ENCODE measurements at regions not wholly inside any gene's neighbourhood (a gene's known extent, or its start where the extent isn't known, plus 50 kb on each side); places are given as distances from the start of the nearest gene placed in this dataset.

DNA sequence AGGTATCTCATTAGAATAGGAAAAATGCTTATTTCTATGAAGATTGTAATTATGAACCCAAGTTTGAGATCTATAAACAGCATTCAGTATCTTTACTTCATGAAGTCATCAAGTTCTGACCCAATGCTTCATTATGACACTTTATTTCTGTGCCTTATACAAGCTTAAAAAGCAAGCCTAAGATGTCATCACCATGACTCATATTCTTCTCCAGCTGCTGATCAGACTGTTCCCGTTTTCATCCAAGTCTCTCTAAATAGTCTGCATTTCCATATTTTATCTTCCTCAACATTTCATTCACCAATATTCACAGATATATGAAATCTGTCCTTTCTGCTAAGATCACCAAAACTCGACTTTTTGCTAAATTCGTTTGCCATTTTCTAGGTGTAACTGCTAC is 1247.2 kb upstream of the PRR20A start:
- 81% methylated on average over 3 of the region's 3 CpGs for WGBS (ENCODE audit: insufficient coverage)
- Histone ChIP-seq H3K27ac (ENCODE audit: low read length) (no peak overlapping the region), H3K27me3 (ENCODE audit: control insufficient read depth, insufficient read depth, low read length) (no peaks in the 10 kb centered on the region), H3K4me1 (ENCODE audit: control insufficient read depth, insufficient read depth, low read length) (no peaks in the 10 kb centered on the region), H3K4me3 (ENCODE audit: low read length) (no peak overlapping the region), H3K36me3 (ENCODE audit: control insufficient read depth, insufficient read depth, low read length) (no peaks in the 10 kb centered on the region), H3K9me3 (ENCODE audit: control insufficient read depth, insufficient read depth, low read length) (peaks cover 4% of the 10 kb centered on the region)
- no peaks in the 10 kb centered on the region for H3K4me1 Mint-ChIP-seq
- H3K4me3 Mint-ChIP-seq = no peak overlapping the region
- peaks cover 7% of the 10 kb centered on the region for H3K36me3 Mint-ChIP-seq
- intact Hi-C loops (cut with micrococcal nuclease) = no loop called here
- DNase-seq (no peak), ATAC-seq (no peak)
- TF ChIP-seq, protein P1, sequence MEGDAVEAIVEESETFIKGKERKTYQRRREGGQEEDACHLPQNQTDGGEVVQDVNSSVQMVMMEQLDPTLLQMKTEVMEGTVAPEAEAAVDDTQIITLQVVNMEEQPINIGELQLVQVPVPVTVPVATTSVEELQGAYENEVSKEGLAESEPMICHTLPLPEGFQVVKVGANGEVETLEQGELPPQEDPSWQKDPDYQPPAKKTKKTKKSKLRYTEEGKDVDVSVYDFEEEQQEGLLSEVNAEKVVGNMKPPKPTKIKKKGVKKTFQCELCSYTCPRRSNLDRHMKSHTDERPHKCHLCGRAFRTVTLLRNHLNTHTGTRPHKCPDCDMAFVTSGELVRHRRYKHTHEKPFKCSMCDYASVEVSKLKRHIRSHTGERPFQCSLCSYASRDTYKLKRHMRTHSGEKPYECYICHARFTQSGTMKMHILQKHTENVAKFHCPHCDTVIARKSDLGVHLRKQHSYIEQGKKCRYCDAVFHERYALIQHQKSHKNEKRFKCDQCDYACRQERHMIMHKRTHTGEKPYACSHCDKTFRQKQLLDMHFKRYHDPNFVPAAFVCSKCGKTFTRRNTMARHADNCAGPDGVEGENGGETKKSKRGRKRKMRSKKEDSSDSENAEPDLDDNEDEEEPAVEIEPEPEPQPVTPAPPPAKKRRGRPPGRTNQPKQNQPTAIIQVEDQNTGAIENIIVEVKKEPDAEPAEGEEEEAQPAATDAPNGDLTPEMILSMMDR (IDR thresholded peaks at IDR 0.05) = no peak
- H3K27me3 Mint-ChIP-seq (ENCODE audit: low read depth in 2 of 2) = no peaks in the 10 kb centered on the region
- no peak overlapping the region for H3K27ac Mint-ChIP-seq
- peaks cover 11 to 15% of the 10 kb centered on the region in 2 donors for H3K9me3 Mint-ChIP-seq

DNA sequence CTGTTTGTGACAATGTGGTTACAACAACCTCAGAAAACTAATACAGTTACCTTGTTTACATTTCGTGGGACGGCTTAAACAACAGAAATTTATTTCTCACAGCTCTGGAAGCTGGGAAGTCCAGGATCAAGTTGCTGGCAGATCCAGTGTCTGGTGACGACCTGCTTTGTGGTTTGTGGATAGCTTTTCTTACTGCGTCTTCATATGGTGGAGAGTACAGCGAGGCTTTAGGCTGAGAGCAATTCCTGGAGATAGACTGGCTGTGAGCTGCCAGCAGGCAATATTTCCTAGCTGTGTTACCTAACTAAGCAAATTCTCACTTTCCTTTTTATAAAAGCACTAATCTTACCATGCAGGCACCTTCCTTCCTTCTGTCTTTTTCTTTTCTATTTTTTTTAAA is 1203.5 kb upstream of the PRR20A start:
- Histone ChIP-seq H3K9me3 (ENCODE audit: control insufficient read depth, insufficient read depth, low read length) (peaks cover 10% of the 10 kb centered on the region), H3K4me3 (ENCODE audit: low read length) (no peak overlapping the region), H3K27ac (ENCODE audit: low read length) (no peak overlapping the region), H3K27me3 (ENCODE audit: control insufficient read depth, insufficient read depth, low read length) (no peaks in the 10 kb centered on the region), H3K36me3 (ENCODE audit: control insufficient read depth, insufficient read depth, low read length) (no peaks in the 10 kb centered on the region), H3K4me1 (ENCODE audit: control insufficient read depth, insufficient read depth, low read length) (no peaks in the 10 kb centered on the region)
- peaks cover 10 to 19% of the 10 kb centered on the region in 2 donors for H3K9me3 Mint-ChIP-seq
- intact Hi-C loops (cut with micrococcal nuclease) = no loop called here
- H3K27me3 Mint-ChIP-seq (ENCODE audit: low read depth in 2 of 2) = no peaks in the 10 kb centered on the region
- peaks cover 8% of the 10 kb centered on the region for H3K36me3 Mint-ChIP-seq
- no peaks in the 10 kb centered on the region for H3K4me1 Mint-ChIP-seq
- no peak overlapping the region for H3K27ac Mint-ChIP-seq
- TF ChIP-seq, protein P1 (IDR thresholded peaks at IDR 0.05) = no peak
- no peak for DNase-seq
- WGBS (ENCODE audit: insufficient coverage) = 72% methylated on average over 5 of the region's 5 CpGs
- no peak overlapping the region for H3K4me3 Mint-ChIP-seq
- ATAC-seq = no peak

DNA sequence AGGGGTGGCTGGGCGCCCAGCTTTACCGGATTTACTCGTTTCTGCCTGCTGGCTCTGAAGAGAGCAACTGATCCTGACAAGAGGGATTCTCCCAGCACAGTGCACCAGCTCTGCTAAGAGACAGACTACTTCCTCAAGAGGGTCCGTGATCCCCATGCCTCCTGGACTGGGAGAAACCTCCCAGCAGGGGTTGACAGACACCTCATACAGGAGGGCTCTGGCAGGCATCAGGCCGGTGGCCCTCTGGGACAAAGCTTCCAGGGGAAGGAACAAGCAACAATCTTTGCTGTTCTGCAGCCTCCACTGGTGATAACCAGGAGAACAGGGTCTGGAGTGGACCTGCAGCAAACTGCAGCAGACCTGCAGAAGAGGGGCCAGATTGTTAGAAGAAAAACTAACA is 1192.5 kb upstream of the PRR20A start:
- Histone ChIP-seq H3K36me3 (ENCODE audit: control insufficient read depth, insufficient read depth, low read length) (no peaks in the 10 kb centered on the region), H3K4me3 (ENCODE audit: low read length) (no peak overlapping the region), H3K27ac (ENCODE audit: low read length) (no peak overlapping the region), H3K9me3 (ENCODE audit: control insufficient read depth, insufficient read depth, low read length) (peaks cover 21% of the 10 kb centered on the region), H3K4me1 (ENCODE audit: control insufficient read depth, insufficient read depth, low read length) (no peaks in the 10 kb centered on the region), H3K27me3 (ENCODE audit: control insufficient read depth, insufficient read depth, low read length) (no peaks in the 10 kb centered on the region)
- DNase-seq = no peak
- Mint-ChIP-seq H3K9me3 (peaks cover 17% of the 10 kb centered on the region in 2 donors), H3K27me3 (ENCODE audit: low read depth in 2 of 2) (no peaks in the 10 kb centered on the region), H3K4me3 (no peak overlapping the region), H3K27ac (no peak overlapping the region), H3K36me3 (peaks cover 29% of the 10 kb centered on the region), H3K4me1 (no peaks in the 10 kb centered on the region)
- intact Hi-C loops (cut with micrococcal nuclease) = no loop called here
- TF ChIP-seq, protein P1 (IDR thresholded peaks at IDR 0.05) = no peak
- WGBS (ENCODE audit: insufficient coverage) = 84% methylated on average over 5 of the region's 5 CpGs
- no peak for ATAC-seq

DNA sequence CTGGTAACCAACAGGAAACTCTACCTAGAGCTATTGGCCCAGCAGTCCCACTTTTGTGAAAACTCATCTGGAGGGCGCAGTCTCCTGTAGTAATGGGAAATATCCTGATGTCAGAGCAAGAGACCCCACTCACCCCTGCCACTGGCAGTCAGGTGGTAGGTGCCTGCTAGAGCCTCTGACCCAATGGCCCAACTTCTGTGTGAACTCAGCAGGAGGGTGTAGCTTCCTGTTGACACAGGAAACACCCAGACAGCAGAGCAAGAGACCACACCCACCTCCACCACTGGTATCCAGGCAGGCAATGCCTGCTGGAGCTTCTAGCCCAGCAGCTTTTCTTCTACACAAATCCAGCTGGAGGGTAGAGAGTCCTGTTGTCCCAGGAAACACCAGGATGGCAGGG is 1176.8 kb upstream of the PRR20A start:
- intact Hi-C loops (cut with micrococcal nuclease) = no loop called here
- no peaks in the 10 kb centered on the region for H3K27me3 ChIP-seq (ENCODE audit: control insufficient read depth, insufficient read depth, low read length)
- no peak overlapping the region for H3K4me3 ChIP-seq (ENCODE audit: low read length)
- no peak overlapping the region for H3K27ac ChIP-seq (ENCODE audit: low read length)
- Mint-ChIP-seq H3K36me3 (peaks cover 16% of the 10 kb centered on the region), H3K27ac (no peak overlapping the region), H3K4me3 (no peak overlapping the region), H3K9me3 (peaks cover 12 to 36% of the 10 kb centered on the region in 2 donors), H3K27me3 (ENCODE audit: low read depth in 2 of 2) (no peaks in the 10 kb centered on the region), H3K4me1 (no peaks in the 10 kb centered on the region)
- 87% methylated on average over 1 of the region's 1 CpG for WGBS (ENCODE audit: insufficient coverage)
- DNase-seq (no peak), ATAC-seq (no peak)
- TF ChIP-seq, protein P1 (IDR thresholded peaks at IDR 0.05) = no peak
- no peaks in the 10 kb centered on the region for H3K4me1 ChIP-seq (ENCODE audit: control insufficient read depth, insufficient read depth, low read length)
- peaks cover 13% of the 10 kb centered on the region for H3K9me3 ChIP-seq (ENCODE audit: control insufficient read depth, insufficient read depth, low read length)
- H3K36me3 ChIP-seq (ENCODE audit: control insufficient read depth, insufficient read depth, low read length) = no peaks in the 10 kb centered on the region
